ENCODE measurements at regions not wholly inside any gene's neighbourhood (a gene's known extent, or its start where the extent isn't known, plus 50 kb on each side); places are given as distances from the start of the nearest gene placed in this dataset.

GRCh38 chr3:115208066-115208750, 61.1 kb upstream of the ZBTB20 start:
- TF ChIP-seq CTCF (IDR thresholded peaks at IDR 0.05) (no peak), POLR2A (IDR thresholded peaks at IDR 0.05) (no peak)

Data from suprapubic skin (tissue), 3 donors.